ENCODE measurements at regions not wholly inside any gene's neighbourhood (a gene's known extent, or its start where the extent isn't known, plus 50 kb on each side); places are given as distances from the start of the nearest gene placed in this dataset.

DNA sequence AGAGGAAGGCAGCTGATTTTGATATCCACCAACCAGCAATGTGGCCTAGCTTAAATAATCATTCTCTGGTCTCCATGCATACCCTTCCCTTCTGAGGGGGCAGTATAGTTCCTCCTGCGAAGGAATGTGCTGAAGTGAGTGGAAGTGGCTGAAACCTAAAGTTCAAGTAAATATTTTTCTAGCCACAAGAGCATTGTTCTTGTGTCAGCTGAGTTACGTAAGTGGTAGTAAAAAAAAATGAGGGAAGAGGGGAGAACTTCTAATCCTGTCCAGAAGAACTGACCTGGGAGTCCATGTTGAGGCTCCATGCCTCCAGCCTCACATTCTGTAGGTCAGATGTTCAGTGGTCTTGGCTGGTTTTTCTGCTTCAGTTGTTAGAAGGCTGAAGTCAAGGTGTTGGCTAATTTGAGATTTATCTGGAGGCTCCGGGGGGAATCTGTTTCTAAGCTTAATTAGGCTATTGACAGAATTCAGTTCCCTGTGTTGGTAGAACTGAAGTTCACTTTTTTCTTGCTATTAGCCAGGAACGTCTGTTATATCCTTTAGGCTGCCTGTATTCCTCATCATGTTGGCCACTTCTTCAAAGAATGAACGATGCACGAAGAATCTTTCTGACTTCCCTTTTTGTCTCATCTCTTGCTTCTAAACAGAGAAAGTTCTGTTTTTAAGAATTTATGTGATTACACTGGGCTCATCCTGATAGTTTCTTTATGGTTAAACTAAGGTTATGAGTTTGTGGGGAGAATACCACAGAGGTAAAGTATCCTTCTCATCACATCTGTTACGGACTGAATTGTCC is 207.1 kb upstream of the PRSS16 start:
- TF ChIP-seq, protein P1, sequence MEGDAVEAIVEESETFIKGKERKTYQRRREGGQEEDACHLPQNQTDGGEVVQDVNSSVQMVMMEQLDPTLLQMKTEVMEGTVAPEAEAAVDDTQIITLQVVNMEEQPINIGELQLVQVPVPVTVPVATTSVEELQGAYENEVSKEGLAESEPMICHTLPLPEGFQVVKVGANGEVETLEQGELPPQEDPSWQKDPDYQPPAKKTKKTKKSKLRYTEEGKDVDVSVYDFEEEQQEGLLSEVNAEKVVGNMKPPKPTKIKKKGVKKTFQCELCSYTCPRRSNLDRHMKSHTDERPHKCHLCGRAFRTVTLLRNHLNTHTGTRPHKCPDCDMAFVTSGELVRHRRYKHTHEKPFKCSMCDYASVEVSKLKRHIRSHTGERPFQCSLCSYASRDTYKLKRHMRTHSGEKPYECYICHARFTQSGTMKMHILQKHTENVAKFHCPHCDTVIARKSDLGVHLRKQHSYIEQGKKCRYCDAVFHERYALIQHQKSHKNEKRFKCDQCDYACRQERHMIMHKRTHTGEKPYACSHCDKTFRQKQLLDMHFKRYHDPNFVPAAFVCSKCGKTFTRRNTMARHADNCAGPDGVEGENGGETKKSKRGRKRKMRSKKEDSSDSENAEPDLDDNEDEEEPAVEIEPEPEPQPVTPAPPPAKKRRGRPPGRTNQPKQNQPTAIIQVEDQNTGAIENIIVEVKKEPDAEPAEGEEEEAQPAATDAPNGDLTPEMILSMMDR (IDR thresholded peaks at IDR 0.05; ENCODE audit: insufficient read depth, low read length, poor library complexity, severe bottlenecking), result no peak
- no peak for TF ChIP-seq EZH2phosphoT487 (conservative IDR thresholded peaks at IDR 0.05; ENCODE audit: low read length)
